ENCODE measurements at regions not wholly inside any gene's neighbourhood (a gene's known extent, or its start where the extent isn't known, plus 50 kb on each side); places are given as distances from the start of the nearest gene placed in this dataset.

- Histone ChIP-seq H3K4me2 (ENCODE audit: control insufficient read depth, extremely low read depth, insufficient read depth, low read depth, low read length) (no peak overlapping the region), H3K36me3 (ENCODE audit: control insufficient read depth in 2 of 2, extremely low read depth in 1 of 2, insufficient read depth in 2 of 2, low read length in 2 of 2) (no peaks in the 10 kb centered on the region), H3K9me3 (ENCODE audit: control insufficient read depth, low read depth, low read length) (no peaks in the 10 kb centered on the region), H3K4me1 (ENCODE audit: control insufficient read depth, extremely low read depth, insufficient read depth, low read length) (no peaks in the 10 kb centered on the region), H4K20me1 (ENCODE audit: control insufficient read depth, extremely low read depth, insufficient read depth, low read length) (no peaks in the 10 kb centered on the region), H3K27me3 (ENCODE audit: control insufficient read depth, extremely low read depth, insufficient read depth, low read length) (no peaks in the 10 kb centered on the region), H3K27ac (ENCODE audit: control insufficient read depth, insufficient read depth, low read length) (no peak overlapping the region), H3K79me2 (ENCODE audit: control insufficient read depth, insufficient read depth, low read length) (no peaks in the 10 kb centered on the region), H3K9me1 (ENCODE audit: control insufficient read depth, extremely low read depth, insufficient read depth, low read length) (no peaks in the 10 kb centered on the region), H2AFZ (ENCODE audit: control insufficient read depth, low read length) (no peak overlapping the region), H3K4me3 (ENCODE audit: control insufficient read depth in 2 of 3, extremely low read depth in 1 of 3, insufficient read depth in 2 of 3, low read depth in 1 of 3, low read length in 3 of 3) (no peak overlapping the region), H3K9ac (ENCODE audit: control insufficient read depth, extremely low read depth, insufficient read depth, low read length) (no peak overlapping the region)
- FAIRE-seq: no peak
- DNase-seq (ENCODE audit: low read depth, low spot score): no peak
- dilution Hi-C loops (cut with MboI; ENCODE audit: extremely low pct_ligation_motif_present, low sequenced_read_pairs): no loop called here
- TF ChIP-seq CTCF (optimal IDR thresholded peaks at IDR 0.05 in 1 of 3, IDR thresholded peaks at IDR 0.05 in 1 of 3, conservative IDR thresholded peaks at IDR 0.05 in 1 of 3; ENCODE audit: extremely low read depth in 1 of 3, insufficient read depth in 2 of 3, low read length in 3 of 3): no peak
- no peak for TF ChIP-seq EZH2 (IDR thresholded peaks at IDR 0.05; ENCODE audit: low read length)
These were observed 330.9 kb upstream of the POU1F1 start for GRCh38 chr3:87607234-87607633.

- H4K20me1 ChIP-seq (ENCODE audit: control insufficient read depth, extremely low read depth, insufficient read depth, low read length): no peaks in the 10 kb centered on the region
- no peaks in the 10 kb centered on the region for H3K36me3 ChIP-seq (ENCODE audit: control insufficient read depth in 2 of 2, extremely low read depth in 1 of 2, insufficient read depth in 2 of 2, low read length in 2 of 2)
- no peak overlapping the region for H3K4me2 ChIP-seq (ENCODE audit: control insufficient read depth, extremely low read depth, insufficient read depth, low read depth, low read length)
- no peak for FAIRE-seq
- no peak overlapping the region for H3K4me3 ChIP-seq (ENCODE audit: control insufficient read depth in 2 of 3, extremely low read depth in 1 of 3, insufficient read depth in 2 of 3, low read depth in 1 of 3, low read length in 3 of 3)
- no peaks in the 10 kb centered on the region for H3K79me2 ChIP-seq (ENCODE audit: control insufficient read depth, insufficient read depth, low read length)
- H3K9ac ChIP-seq (ENCODE audit: control insufficient read depth, extremely low read depth, insufficient read depth, low read length): no peak overlapping the region
- H3K9me1 ChIP-seq (ENCODE audit: control insufficient read depth, extremely low read depth, insufficient read depth, low read length): no peaks in the 10 kb centered on the region
- no peak for DNase-seq (ENCODE audit: low read depth, low spot score)
- H3K27ac ChIP-seq (ENCODE audit: control insufficient read depth, insufficient read depth, low read length): no peak overlapping the region
- H3K4me1 ChIP-seq (ENCODE audit: control insufficient read depth, extremely low read depth, insufficient read depth, low read length): no peaks in the 10 kb centered on the region
- TF ChIP-seq EZH2 (IDR thresholded peaks at IDR 0.05; ENCODE audit: low read length) (no peak), CTCF (optimal IDR thresholded peaks at IDR 0.05 in 1 of 3, IDR thresholded peaks at IDR 0.05 in 1 of 3, conservative IDR thresholded peaks at IDR 0.05 in 1 of 3; ENCODE audit: extremely low read depth in 1 of 3, insufficient read depth in 2 of 3, low read length in 3 of 3) (no peak)
- H2AFZ ChIP-seq (ENCODE audit: control insufficient read depth, low read length): no peak overlapping the region
- dilution Hi-C loops (cut with MboI; ENCODE audit: extremely low pct_ligation_motif_present, low sequenced_read_pairs): no loop called here
- H3K9me3 ChIP-seq (ENCODE audit: control insufficient read depth, low read depth, low read length): no peaks in the 10 kb centered on the region
- no peaks in the 10 kb centered on the region for H3K27me3 ChIP-seq (ENCODE audit: control insufficient read depth, extremely low read depth, insufficient read depth, low read length)
These were observed 319.4 kb upstream of the POU1F1 start for GRCh38 chr3:87595798-87596197.

Data from keratinocyte (primary cell).